ENCODE measurements at regions not wholly inside any gene's neighbourhood (a gene's known extent, or its start where the extent isn't known, plus 50 kb on each side); places are given as distances from the start of the nearest gene placed in this dataset.

DNA sequence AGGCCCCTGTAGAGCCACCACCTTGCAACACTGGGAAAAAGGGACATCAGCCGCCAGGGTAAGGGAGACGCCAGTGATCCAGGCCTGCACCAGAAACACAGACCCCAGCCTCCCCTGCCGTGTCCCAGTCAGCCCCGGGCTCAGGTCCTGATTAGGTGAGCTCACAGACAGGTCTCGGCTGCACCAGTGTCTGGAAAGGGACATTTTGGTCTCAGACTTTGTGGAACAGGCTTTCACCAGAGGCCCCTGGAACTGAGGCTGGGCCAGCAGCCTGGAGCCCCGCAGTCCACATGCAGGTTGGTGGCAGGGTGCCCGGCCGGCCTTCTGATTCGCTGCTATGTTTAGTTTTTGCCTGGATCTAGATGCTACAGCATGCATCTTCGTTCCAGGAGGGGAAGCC, 369.0 kb upstream of the IRX4 start:
- no peaks in the 10 kb centered on the region for H3K27me3 ChIP-seq (ENCODE audit: low read depth)
- H3K4me3 ChIP-seq, result no peak overlapping the region
- no peak overlapping the region for H3K27ac ChIP-seq
- no peaks in the 10 kb centered on the region for H3K4me1 ChIP-seq
- DNase-seq (no peak), ATAC-seq (no peak)
- intact Hi-C loops (cut with DNase I), result no loop called here
- no peaks in the 10 kb centered on the region for H3K9me3 ChIP-seq
- H3K36me3 ChIP-seq, result no peaks in the 10 kb centered on the region
- TF ChIP-seq, protein P1, sequence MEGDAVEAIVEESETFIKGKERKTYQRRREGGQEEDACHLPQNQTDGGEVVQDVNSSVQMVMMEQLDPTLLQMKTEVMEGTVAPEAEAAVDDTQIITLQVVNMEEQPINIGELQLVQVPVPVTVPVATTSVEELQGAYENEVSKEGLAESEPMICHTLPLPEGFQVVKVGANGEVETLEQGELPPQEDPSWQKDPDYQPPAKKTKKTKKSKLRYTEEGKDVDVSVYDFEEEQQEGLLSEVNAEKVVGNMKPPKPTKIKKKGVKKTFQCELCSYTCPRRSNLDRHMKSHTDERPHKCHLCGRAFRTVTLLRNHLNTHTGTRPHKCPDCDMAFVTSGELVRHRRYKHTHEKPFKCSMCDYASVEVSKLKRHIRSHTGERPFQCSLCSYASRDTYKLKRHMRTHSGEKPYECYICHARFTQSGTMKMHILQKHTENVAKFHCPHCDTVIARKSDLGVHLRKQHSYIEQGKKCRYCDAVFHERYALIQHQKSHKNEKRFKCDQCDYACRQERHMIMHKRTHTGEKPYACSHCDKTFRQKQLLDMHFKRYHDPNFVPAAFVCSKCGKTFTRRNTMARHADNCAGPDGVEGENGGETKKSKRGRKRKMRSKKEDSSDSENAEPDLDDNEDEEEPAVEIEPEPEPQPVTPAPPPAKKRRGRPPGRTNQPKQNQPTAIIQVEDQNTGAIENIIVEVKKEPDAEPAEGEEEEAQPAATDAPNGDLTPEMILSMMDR (IDR thresholded peaks at IDR 0.05), result no peak

DNA sequence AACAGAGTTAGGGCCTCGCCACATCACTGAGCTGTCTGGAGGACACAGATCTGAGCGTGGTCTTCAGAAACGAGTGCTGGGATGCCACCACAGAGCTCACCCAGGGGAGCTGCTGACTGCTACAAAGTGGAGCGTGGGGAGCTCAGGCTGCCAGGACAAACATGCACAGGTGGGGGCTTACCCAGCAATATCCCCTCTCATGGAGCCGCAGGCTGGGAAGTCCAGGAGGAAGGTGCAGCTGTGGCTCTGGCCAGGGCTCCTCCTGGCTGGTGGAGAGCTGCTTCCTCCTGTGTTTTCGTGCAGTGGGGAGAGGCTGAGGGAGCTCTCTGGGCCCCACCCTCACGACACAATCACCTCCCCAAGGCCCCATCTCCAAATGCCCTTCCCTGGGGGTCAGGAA, 368.6 kb upstream of the IRX4 start:
- no peaks in the 10 kb centered on the region for H3K4me1 ChIP-seq
- no peaks in the 10 kb centered on the region for H3K36me3 ChIP-seq
- DNase-seq, result no peak
- no peak overlapping the region for H3K27ac ChIP-seq
- H3K4me3 ChIP-seq, result no peak overlapping the region
- no peaks in the 10 kb centered on the region for H3K9me3 ChIP-seq
- TF ChIP-seq, protein P1 (IDR thresholded peaks at IDR 0.05), result no peak
- ATAC-seq, result no peak
- H3K27me3 ChIP-seq (ENCODE audit: low read depth), result no peaks in the 10 kb centered on the region
- intact Hi-C loops (cut with DNase I), result no loop called here

DNA sequence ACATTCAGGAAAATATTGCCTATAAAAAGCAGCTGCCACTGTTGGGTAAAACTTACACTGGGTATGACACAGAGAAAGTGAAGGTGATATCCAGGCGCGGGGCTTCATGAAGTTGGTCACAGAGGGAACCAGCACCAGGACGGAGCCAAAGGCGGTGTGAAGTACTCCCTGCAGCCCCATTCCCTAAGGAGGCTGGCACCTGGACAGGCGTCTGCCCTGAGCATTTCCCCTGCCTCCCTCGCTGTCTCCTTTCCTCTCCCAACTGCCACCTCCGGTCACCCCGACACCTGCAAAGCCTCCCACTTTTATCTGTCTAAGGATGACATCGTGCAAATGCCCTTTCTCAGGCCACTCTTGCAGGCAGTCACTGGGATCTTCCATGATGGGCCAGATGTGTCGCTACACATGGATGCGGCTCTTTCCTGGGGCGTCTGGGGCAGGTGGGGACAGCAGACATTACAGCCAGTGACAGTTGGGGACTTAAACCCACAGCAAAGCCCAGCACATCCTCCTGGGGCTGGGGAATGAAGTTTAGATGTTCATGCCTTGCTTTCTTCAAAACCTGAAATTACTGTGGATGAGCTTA, 367.7 kb upstream of the IRX4 start:
- Histone ChIP-seq H3K4me3 (no peak overlapping the region), H3K36me3 (no peaks in the 10 kb centered on the region), H3K9me3 (no peaks in the 10 kb centered on the region), H3K27ac (no peak overlapping the region), H3K27me3 (ENCODE audit: low read depth) (no peaks in the 10 kb centered on the region), H3K4me1 (no peaks in the 10 kb centered on the region)
- ATAC-seq (no peak), DNase-seq (no peak)
- intact Hi-C loops (cut with DNase I), result no loop called here
- TF ChIP-seq, protein P1 (IDR thresholded peaks at IDR 0.05), result no peak

DNA sequence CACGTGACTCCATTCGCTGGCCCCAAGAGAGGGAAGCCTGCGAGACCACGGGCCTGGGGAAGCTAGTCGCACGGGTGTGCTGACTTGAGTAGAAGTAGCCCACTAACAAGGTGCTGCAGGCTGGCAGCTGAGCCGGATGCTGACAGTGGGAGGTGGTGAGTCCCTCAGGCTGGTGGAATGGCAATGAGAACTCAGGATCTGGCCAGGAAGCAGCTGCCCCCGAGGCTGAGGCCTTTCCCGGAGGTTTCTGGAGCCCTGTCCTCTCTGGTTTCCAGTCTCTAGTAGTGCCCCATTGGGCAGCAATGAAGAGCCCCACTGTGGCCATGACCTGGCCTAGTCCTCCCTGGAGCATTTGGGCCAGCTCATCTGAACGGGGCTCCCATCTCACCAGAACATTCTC, 366.7 kb upstream of the IRX4 start:
- H3K4me1 ChIP-seq, result no peaks in the 10 kb centered on the region
- H3K4me3 ChIP-seq, result no peak overlapping the region
- no peaks in the 10 kb centered on the region for H3K9me3 ChIP-seq
- ATAC-seq, result no peak
- no peak for DNase-seq
- TF ChIP-seq, protein P1 (IDR thresholded peaks at IDR 0.05), result no peak
- H3K36me3 ChIP-seq, result no peaks in the 10 kb centered on the region
- intact Hi-C loops (cut with DNase I), result no loop called here
- no peaks in the 10 kb centered on the region for H3K27me3 ChIP-seq (ENCODE audit: low read depth)
- no peak overlapping the region for H3K27ac ChIP-seq

DNA sequence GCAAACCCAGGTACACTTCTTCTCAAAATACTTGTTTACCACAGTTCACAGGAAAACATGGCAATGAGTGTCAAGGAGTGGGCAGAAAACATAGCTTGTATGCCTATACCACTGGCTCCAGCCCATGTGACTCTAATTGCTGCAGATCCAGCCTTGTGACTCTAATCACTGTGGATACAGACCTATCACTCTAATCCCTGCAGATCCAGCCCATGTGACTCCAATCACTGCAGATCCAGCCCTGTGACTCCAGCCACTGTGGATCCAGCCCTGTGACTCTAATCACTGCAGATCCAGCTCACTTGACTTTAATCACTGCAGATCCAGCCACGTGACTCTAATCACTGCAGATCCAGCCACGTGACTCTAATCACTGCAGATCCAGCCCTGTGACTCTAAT, 366.3 kb upstream of the IRX4 start:
- Histone ChIP-seq H3K9me3 (no peaks in the 10 kb centered on the region), H3K4me3 (no peak overlapping the region), H3K36me3 (no peaks in the 10 kb centered on the region), H3K27me3 (ENCODE audit: low read depth) (no peaks in the 10 kb centered on the region), H3K27ac (no peak overlapping the region), H3K4me1 (no peaks in the 10 kb centered on the region)
- intact Hi-C loops (cut with DNase I), result no loop called here
- ATAC-seq (no peak), DNase-seq (no peak)
- TF ChIP-seq, protein P1 (IDR thresholded peaks at IDR 0.05), result no peak

DNA sequence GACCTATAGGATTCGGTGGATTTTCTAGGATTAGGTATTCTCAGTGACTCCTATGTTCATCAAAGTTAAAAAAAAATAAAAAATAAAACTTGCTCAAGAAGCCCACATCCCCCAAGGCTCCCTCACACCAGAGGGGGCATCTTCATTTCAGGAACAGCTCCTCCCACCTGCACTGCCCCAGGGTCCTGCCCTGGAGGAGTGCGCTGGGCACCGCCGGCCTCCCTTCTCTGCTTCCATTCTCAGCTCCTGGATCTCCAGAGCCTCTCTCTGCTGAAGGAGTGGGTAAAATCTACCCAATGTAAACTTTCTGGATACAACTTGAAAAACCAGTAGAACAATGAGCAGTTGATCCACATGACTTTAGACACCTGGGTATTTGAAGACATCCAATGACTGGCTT, 359.8 kb upstream of the IRX4 start:
- no peaks in the 10 kb centered on the region for H3K4me1 ChIP-seq
- no peak overlapping the region for H3K4me3 ChIP-seq
- ATAC-seq, result no peak
- H3K36me3 ChIP-seq, result no peaks in the 10 kb centered on the region
- no peaks in the 10 kb centered on the region for H3K27me3 ChIP-seq (ENCODE audit: low read depth)
- H3K27ac ChIP-seq, result no peak overlapping the region
- TF ChIP-seq, protein P1 (IDR thresholded peaks at IDR 0.05), result no peak
- H3K9me3 ChIP-seq, result no peaks in the 10 kb centered on the region
- intact Hi-C loops (cut with DNase I), result no loop called here
- no peak for DNase-seq

All from lower lobe of right lung (tissue), 2 donors.